ENCODE measurements at regions not wholly inside any gene's neighbourhood (a gene's known extent, or its start where the extent isn't known, plus 50 kb on each side); places are given as distances from the start of the nearest gene placed in this dataset.

DNA sequence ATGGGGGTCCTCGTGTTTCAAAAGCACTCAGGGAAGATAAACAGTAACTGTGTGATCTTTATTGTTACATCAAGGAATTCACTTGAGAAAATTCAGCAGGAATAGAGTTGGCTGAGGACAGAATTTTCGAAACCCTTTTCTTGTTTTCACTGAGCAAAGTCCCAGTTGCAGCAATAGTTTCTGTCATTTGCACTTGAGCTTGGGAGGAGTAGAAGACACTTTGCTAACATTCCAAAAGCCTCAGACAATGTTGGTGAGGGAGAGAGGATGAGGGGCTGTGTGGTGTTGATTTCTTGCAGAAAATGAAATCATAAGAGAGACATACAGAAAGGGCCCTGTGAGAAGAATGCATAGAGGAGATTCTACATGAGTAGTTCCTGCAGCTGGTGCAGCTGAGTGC is 151.9 kb upstream of the DIPK2B start:
- DNase-seq = no peak

GRCh38 chrX:45351478-45351877 is 150.8 kb upstream of the DIPK2B start:
- DNase-seq = no peak

GRCh38 chrX:45348296-45348695 is 147.6 kb upstream of the DIPK2B start:
- no peak for DNase-seq

- no peak for DNase-seq
These were observed 147.2 kb upstream of the DIPK2B start for GRCh38 chrX:45347877-45348276.

DNA sequence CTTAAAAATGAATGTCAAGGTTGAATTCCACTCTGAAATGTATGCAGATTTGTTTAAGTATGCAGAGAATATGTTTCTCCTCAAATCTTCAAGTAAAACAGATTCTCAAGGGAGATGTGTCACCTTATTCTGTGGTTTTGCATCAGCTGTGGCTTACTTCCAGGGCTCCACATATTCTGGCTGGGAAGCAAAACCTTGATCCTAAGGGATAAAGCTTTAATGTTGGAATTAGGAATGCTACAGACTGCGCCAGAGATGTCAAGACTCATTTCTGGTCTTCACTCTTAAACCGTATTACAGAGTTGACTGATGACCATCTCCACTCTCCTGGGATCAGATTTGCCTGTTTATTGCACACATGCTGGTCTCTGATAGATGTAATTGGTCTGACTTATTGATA is 143.9 kb upstream of the DIPK2B start:
- no peak for DNase-seq

DNA sequence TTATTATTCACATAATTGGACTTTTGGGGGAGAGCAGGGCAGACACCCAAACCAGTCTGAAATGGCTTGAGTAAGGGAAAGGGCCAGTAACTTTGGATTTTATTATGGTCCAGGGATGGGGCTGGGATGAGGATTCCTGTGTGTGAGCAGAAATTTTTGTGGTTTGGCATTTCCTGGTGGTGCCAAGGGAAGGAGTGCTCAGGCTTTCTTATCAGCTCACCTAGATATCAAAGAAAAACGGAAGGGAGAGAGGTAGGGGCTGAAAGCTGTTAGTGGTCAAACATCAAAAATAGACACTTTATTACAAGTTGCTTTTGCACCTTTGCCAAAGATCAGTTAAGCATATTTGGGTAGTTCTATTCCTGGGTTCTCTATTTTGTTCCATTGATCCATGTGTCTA is 128.5 kb upstream of the DIPK2B start:
- no peak for DNase-seq

DNA sequence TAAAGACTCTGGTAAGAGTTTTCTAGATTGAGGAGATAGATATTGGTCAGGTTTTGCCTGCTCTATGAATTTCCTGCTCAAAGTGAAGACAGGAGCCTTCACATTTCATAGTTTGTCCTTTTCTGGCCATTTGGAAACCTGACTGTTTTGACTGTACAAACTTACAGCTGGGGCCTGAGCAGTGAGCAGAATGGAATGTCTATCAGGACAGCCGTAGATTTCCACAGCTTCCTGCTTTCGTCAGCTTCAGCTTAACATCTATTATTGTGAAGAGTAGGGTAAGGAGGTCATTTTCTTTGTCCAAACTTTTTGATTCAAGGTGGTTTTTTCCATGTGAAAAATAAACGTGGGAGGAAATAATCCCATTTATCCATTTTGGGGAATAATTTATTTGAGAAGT is 124.3 kb upstream of the DIPK2B start:
- DNase-seq = no peak

DNA sequence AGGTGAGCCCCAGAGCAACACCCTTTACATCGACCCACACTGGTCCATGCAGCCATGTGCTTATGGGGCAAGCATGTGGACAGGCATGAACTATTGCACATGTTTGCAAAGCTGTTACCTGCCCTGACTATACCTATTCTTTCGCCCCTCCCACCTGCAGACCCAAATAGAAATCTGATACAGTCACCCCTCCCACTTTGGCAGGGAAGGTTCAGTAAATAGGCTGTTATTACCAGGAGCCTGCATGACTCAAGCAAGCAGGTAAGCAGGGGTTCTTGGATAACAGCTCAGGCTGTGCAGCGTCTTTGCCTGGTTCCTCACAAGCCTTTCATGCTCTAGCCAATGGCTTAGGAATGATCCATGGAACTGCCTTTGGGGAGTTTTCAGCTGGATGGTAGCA is 122.7 kb upstream of the DIPK2B start:
- no peak for DNase-seq

DNA sequence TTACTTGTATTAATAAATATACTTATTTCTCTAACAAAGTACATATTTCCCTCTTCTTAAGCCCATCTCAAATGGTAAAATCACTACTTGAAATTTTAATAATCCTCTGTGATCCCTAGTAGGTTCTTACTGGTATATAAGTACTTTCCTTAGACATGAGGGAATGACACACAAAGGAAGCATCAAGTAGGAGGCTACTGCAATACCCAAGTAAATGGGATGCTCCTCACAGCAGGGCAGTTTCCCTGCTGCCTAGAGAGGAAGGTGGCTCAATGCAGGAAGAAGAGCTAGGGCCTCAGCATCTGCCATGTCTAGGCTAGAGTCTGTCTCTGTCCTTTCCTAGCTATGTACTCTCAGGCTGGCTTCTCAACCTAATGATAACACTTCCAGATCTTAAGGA is 122.1 kb upstream of the DIPK2B start:
- no peak for DNase-seq

GRCh38 chrX:45322382-45322781 is 121.7 kb upstream of the DIPK2B start:
- peak in 1 of 2 donors; percentile 1 for DNase-seq

GRCh38 chrX:45320191-45320590 is 119.5 kb upstream of the DIPK2B start:
- no peak for DNase-seq

DNA sequence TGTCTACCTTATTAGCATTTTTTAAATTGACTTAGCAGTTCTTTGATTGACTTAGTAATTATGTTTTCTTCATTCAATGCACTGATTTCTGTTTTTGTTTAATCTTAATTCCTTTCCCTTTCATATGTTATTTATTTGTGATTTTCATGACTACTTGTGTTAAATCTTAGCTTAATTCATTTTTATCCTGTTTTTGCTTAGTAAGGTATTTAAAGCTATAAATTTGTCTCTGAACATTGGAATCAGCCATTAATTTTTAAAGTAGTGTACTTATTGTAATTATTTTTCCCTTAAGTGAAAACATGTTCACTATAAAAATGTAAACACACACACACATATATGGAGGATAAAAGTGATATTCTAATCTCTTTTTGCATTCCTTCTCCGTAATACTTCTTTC is 109.1 kb upstream of the DIPK2B start:
- DNase-seq = no peak

- DNase-seq = no peak
These were observed 108.4 kb upstream of the DIPK2B start for GRCh38 chrX:45309096-45309495.

DNA sequence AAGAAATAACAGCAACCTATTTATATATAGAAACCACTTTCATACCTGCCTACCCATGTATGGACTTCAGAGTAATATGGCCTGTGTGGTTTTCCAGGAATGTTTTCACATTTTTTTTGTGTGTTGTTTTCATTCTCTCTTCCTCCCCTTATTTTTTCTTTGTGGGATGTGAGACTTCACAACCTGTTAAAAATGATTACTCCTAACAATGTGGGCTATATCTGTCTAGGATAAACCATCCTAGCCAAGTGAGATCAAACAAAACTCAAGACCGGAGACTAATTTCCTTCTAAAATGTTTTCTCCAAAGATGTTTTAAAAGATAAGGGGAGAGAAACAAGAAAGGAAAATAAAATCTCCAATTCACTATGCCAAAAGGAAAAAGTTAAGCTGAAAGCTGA is 106.1 kb upstream of the DIPK2B start:
- no peak for DNase-seq

- no peak for DNase-seq
These were observed 100.0 kb upstream of the DIPK2B start for GRCh38 chrX:45300638-45301037.

DNA sequence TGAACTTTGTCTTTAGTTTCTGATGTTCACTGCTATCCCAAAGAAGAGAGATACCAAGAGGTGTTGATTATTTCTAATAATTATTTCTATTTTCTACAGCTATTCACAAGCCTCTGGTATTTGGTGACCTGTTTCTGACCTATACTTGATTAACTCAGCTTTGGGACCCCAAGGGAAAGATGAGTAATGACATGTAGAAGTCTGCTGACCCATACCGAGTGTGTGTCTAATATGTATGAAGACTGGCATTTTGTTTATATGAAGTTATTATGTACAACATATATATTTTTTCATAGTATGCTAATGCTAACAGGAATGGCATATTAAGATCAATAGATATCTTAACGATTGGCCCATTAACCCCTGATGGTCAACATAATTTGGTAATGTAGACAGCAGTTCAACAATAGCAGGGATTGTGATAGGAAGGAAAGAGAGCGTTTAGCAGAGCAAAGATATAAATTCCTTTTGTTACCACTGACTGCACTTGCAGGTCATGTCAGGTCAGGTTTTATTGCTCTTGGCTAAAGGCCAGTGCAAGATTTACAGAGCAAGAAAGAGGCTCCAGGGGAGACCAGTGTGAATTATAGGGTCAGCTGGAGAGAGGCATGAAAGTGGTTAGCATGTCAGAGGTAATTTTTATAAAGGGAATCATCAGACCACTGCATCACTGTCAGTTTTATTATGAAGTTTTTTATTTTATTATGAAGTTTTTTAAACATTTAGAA is 94.7 kb upstream of the DIPK2B start:
- DNase-seq = no peak

DNA sequence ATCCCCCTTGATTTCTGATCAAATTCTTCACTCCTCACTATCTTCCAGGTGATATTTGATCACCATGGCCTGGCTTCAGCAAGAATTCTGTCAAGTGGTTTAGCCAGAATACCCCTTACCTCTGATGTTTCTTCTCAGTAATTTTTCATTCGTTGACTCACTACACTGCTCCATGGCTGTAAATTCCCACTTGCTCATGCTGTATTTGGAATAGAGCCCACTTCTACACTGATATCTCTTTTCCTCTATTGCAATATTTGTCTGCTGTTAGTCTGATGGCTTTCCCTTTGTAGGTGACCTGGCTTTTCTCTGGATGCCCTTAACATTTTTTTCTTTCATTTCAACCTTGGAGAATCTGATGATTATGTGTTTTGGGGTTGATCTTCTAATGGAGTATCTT is 73.9 kb upstream of the DIPK2B start:
- no peak for DNase-seq

- DNase-seq = no peak
These were observed 66.3 kb upstream of the DIPK2B start for GRCh38 chrX:45267007-45267406.

DNA sequence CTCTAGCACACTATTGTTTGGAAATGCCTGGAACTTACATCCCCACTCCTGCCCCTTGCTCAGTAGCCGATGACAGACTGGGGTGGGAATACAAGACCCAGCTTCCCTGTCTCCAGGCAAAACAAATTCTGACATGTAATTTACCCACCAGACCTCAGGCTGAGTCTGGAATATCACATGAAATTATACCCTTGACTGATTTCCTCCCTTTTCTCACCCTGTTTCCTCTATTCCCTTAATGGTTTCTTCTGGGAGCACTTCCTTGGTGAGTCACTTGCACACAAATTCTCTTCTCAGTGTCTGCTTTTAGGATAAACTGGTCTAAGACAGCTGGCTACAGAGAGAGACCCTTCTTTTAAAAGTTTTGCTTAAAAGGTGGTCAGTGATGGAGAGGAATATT is 65.8 kb upstream of the DIPK2B start:
- no peak for DNase-seq

GRCh38 chrX:45264865-45265264 is 64.2 kb upstream of the DIPK2B start:
- no peak for DNase-seq

- DNase-seq = no peak
These were observed 60.8 kb upstream of the DIPK2B start for GRCh38 chrX:45261471-45261870.

- no peak for DNase-seq
These were observed 60.3 kb upstream of the DIPK2B start for GRCh38 chrX:45261005-45261404.

GRCh38 chrX:45258731-45259402 is 58.2 kb upstream of the DIPK2B start:
- no peak for DNase-seq
